ENCODE measurements at regions not wholly inside any gene's neighbourhood (a gene's known extent, or its start where the extent isn't known, plus 50 kb on each side); places are given as distances from the start of the nearest gene placed in this dataset.

GRCh38 chr12:67460388-67460787 lies 188.2 kb upstream of the DYRK2 start:
- 64% methylated on average over 6 of the region's 6 CpGs for WGBS (ENCODE audit: insufficient coverage, insufficient replicate concordance, low lambda C conversion rate, missing lambda C conversion rate)

More at GRCh38 chr12:67460388-67460787, 188.2 kb upstream of the DYRK2 start:
- no peak for FAIRE-seq
- H3K4me2 ChIP-seq (ENCODE audit: control insufficient read depth, insufficient read depth): no peak overlapping the region
- no peak for DNase-seq (ENCODE audit: low read depth, low spot score)
- no TSS peak for BruUV-seq (replicated peaks)
- intact Hi-C loops (cut with micrococcal nuclease; ENCODE audit: unreplicated experiment): no loop called here
- no peak for ATAC-seq
- H3K27ac ChIP-seq (ENCODE audit: control insufficient read depth, insufficient read depth): no peak overlapping the region
- no peaks in the 10 kb centered on the region for H3K9me3 ChIP-seq (replicated peaks; ENCODE audit: control insufficient read depth, insufficient read depth, low read length)
- peaks cover 7% of the 10 kb centered on the region for H3K4me1 ChIP-seq (ENCODE audit: control insufficient read depth, insufficient read depth, low read length)
- RAD21 ChIA-PET (ENCODE audit: unreplicated experiment): no interaction called here
- no peak overlapping the region for H3K9ac ChIP-seq (ENCODE audit: control insufficient read depth, insufficient read depth, low read length)
- SMC1A ChIA-PET (ENCODE audit: uncharacterized antibody, unreplicated experiment): interaction anchor here (0.9 to 1.2 kb wide), 2 partner anchors 28 to 66 kb away, joined by 3 read pairs; no protein-coding TSS in a partner anchor
- H4K20me1 ChIP-seq (ENCODE audit: control insufficient read depth, insufficient read depth): no peaks in the 10 kb centered on the region
- no peak overlapping the region for H3K4me3 ChIP-seq
- POLR2A ChIA-PET: no interaction called here
- CTCF ChIA-PET: no interaction called here
- H3K79me2 ChIP-seq (ENCODE audit: control insufficient read depth, insufficient read depth, low read length): no peaks in the 10 kb centered on the region
- no peak overlapping the region for H2AFZ ChIP-seq (ENCODE audit: control insufficient read depth, low read depth, low read length)
- TF ChIP-seq ZNF622 (IDR thresholded peaks at IDR 0.05): no peak
- TF ChIP-seq REST (IDR thresholded peaks at IDR 0.05; ENCODE audit: low read depth, low read length): no peak
- no peak for TF ChIP-seq STAT1 (conservative IDR thresholded peaks at IDR 0.05)
- no peak for TF ChIP-seq SIN3A (IDR thresholded peaks at IDR 0.05; ENCODE audit: low read depth, low read length)
- TF ChIP-seq ESRRA (IDR thresholded peaks at IDR 0.05; ENCODE audit: low read length): no peak
- no peak for TF ChIP-seq SUPT20H (IDR thresholded peaks at IDR 0.05; ENCODE audit: borderline replicate concordance, control insufficient read depth, low read depth, low read length)
- no peak for TF ChIP-seq SPI1 (IDR thresholded peaks at IDR 0.05; ENCODE audit: borderline replicate concordance, insufficient read depth, low read depth, low read length)
- no peak for TF ChIP-seq IRF4 (IDR thresholded peaks at IDR 0.05; ENCODE audit: low read depth, low read length)
- TF ChIP-seq ZNF384 (IDR thresholded peaks at IDR 0.05; ENCODE audit: borderline replicate concordance, low read depth, low read length): no peak
- TF ChIP-seq ATF2 (IDR thresholded peaks at IDR 0.05; ENCODE audit: low read length): no peak
- TF ChIP-seq NFYB (IDR thresholded peaks at IDR 0.05; ENCODE audit: insufficient read depth, low read depth, low read length): no peak
- TF ChIP-seq ZNF592 (IDR thresholded peaks at IDR 0.05): no peak
- no peak for TF ChIP-seq PKNOX1 (IDR thresholded peaks at IDR 0.05)
- TF ChIP-seq RCOR1 (conservative IDR thresholded peaks at IDR 0.05; ENCODE audit: low read depth, low read length): no peak
- no peaks in the 10 kb centered on the region for H3K36me3 ChIP-seq (ENCODE audit: control insufficient read depth in 2 of 2, insufficient read depth in 2 of 2, low read length in 1 of 2)
- in situ Hi-C loops (cut with MboI): no loop called here
- H3K27me3 ChIP-seq (replicated peaks in 1 of 2; ENCODE audit: control insufficient read depth in 2 of 2, insufficient read depth in 2 of 2, low read length in 1 of 2): no peaks in the 10 kb centered on the region

Data from GM12878 (cell line).